Panc1 (cell line): ENCODE measurements at regions not wholly inside any gene's neighbourhood (a gene's known extent, or its start where the extent isn't known, plus 50 kb on each side); places are given as distances from the start of the nearest gene placed in this dataset.

Source experiments
- ATAC-seq: fragments of 200-7000 bp; cut with Tn5 transposase; 2 replicates; pipeline ENCODE4 v1.9.1; 2020; ENCODE audit warnings: mild to moderate bottlenecking, moderate library complexity
- BruUV-seq: library from RNA; stranded (reverse); fragments of 400-500 nt; replicated peaks from 2 replicates; lab custom pipeline; 2021; lab: Mats Ljungman, UMichigan
- CTCF ChIA-PET: fragments of 300-600 bp; sonication (Branson Sonifier 250); formaldehyde crosslinking; loops from one replicate; lab custom pipeline; 2022; ENCODE audit warnings: antibody characterized with exemption; lab: Charles Lee
- POLR2A ChIA-PET: fragments of 300-600 bp; sonication (Branson Sonifier 250); formaldehyde crosslinking; loops from one replicate; lab custom pipeline; 2022; ENCODE audit warnings: antibody characterized with exemption; lab: Charles Lee
- DNase-seq: peaks from one replicate; pipeline ENCODE4 v3.0.0-alpha.2; 2010; ENCODE audit warnings: low read depth, low spot score
- H3K27ac ChIP-seq: 2 replicates; pipeline ENCODE4 v1.5.1; 2011; ENCODE audit warnings: mild to moderate bottlenecking, low read length, inconsistent platforms
- H3K27me3 ChIP-seq: fragments of 200-500 bp; sonication (Bioruptor generic); 2 replicates; pipeline ENCODE4 v1.6.0; 2014; ENCODE audit warnings: low read length, inconsistent platforms; ENCODE audit not compliant: control insufficient read depth, insufficient read depth
- H3K36me3 ChIP-seq: fragments of 200-500 bp; sonication (Bioruptor generic); 2 replicates; pipeline ENCODE4 v1.5.1; 2014; ENCODE audit warnings: inconsistent platforms, mild to moderate bottlenecking, low read length, moderate library complexity; ENCODE audit not compliant: control insufficient read depth, insufficient read depth
- H3K4me1 ChIP-seq: 2 replicates; pipeline ENCODE4 v1.5.1; 2011; ENCODE audit warnings: inconsistent platforms, mild to moderate bottlenecking, low read length, moderate library complexity; ENCODE audit not compliant: control insufficient read depth, insufficient read depth
- H3K4me3 ChIP-seq, 2 experiments: 2 replicates each; pipeline ENCODE4 v1.5.1; 2011 to 2012; ENCODE audit warnings: low read depth in 2 of 2, low read length in 2 of 2, mild to moderate bottlenecking in 2 of 2, inconsistent platforms in 1 of 2, moderate library complexity in 1 of 2
- H3K9me3 ChIP-seq: fragments of 200-500 bp; sonication (Bioruptor generic); 2 replicates; pipeline ENCODE4 v1.5.1; 2014; ENCODE audit warnings: low read depth, mild to moderate bottlenecking, inconsistent platforms, low read length, moderate library complexity; ENCODE audit not compliant: control insufficient read depth, insufficient read depth
- POLR2AphosphoS5 ChIP-seq: IDR thresholded peaks from 2 replicates; pipeline ENCODE4 v1.6.1; 2012; ENCODE audit warnings: mild to moderate bottlenecking, low read depth, low read length, moderate library complexity
- SIN3A ChIP-seq: IDR thresholded peaks from 2 replicates; pipeline ENCODE4 v1.6.1; 2012; ENCODE audit warnings: low read depth, mild to moderate bottlenecking, low read length, moderate library complexity, borderline replicate concordance; ENCODE audit not compliant: insufficient read depth
- TCF7L2 ChIP-seq: IDR thresholded peaks from 2 replicates; pipeline ENCODE4 v1.6.1; 2011; ENCODE audit warnings: mild to moderate bottlenecking, low read depth, low read length, inconsistent platforms
- in situ Hi-C: cut with HindIII; loops from 2 replicates; pipeline ENCODE4 v1.10.0; 2016; ENCODE audit warnings: low sequenced_read_pairs, low pct_unique_long_range_greater_than_20kb
- intact Hi-C: fragments of 100-400 bp; cut with micrococcal nuclease; formaldehyde crosslinking; loops from one replicate; pipeline ENCODE4 v1.10.0; 2022; ENCODE audit not compliant: unreplicated experiment
- TF ChIP-seq, protein P1 (sequence below), 2 experiments: IDR thresholded peaks; 2 replicates each; pipeline ENCODE4 v1.6.1; 2011 to 2012; ENCODE audit warnings: low read depth in 2 of 2, control low read depth in 1 of 2, low read length in 1 of 2, mild to moderate bottlenecking in 1 of 2, moderate library complexity in 1 of 2; ENCODE audit not compliant: insufficient read depth in 1 of 2
- TF ChIP-seq, protein P2 (sequence below): fragments of 450-650 bp; IDR thresholded peaks from 2 replicates; pipeline ENCODE4 v1.5.1; 2017; ENCODE audit warnings: mild to moderate bottlenecking

DNA sequence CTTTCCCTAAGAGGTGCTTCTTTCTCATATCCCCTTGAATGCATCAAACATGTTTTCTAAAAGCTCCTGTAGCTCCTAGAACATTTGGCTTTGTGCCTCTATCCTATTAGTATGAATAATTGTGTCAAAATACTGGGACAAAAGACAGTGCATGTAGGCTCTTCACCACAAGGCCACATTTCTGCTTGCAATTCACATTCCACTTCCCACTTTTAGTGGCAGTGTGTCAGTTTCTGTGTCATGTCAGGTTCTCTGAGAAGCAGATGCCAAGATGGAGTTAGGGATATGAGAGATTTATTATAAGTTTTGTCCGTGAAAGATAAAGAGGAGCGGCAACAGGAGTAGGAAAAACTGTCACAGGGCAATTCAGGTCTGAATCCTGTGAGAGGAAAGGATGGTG lies 61.3 kb upstream of the GPRIN3 start:
- Histone ChIP-seq H3K9me3 (no peaks in the 10 kb centered on the region), H3K4me3 (no peak overlapping the region), H3K4me1 (no peaks in the 10 kb centered on the region), H3K27me3 (no peaks in the 10 kb centered on the region), H3K36me3 (no peaks in the 10 kb centered on the region), H3K27ac (no peak overlapping the region)
- ChIA-PET POLR2A (no interaction called here), CTCF (no interaction called here)
- no peak for ATAC-seq
- in situ Hi-C loops: no loop called here
- intact Hi-C loops: no loop called here
- TF ChIP-seq POLR2AphosphoS5: no peak
- TF ChIP-seq TCF7L2: no peak
- TF ChIP-seq, protein P1, sequence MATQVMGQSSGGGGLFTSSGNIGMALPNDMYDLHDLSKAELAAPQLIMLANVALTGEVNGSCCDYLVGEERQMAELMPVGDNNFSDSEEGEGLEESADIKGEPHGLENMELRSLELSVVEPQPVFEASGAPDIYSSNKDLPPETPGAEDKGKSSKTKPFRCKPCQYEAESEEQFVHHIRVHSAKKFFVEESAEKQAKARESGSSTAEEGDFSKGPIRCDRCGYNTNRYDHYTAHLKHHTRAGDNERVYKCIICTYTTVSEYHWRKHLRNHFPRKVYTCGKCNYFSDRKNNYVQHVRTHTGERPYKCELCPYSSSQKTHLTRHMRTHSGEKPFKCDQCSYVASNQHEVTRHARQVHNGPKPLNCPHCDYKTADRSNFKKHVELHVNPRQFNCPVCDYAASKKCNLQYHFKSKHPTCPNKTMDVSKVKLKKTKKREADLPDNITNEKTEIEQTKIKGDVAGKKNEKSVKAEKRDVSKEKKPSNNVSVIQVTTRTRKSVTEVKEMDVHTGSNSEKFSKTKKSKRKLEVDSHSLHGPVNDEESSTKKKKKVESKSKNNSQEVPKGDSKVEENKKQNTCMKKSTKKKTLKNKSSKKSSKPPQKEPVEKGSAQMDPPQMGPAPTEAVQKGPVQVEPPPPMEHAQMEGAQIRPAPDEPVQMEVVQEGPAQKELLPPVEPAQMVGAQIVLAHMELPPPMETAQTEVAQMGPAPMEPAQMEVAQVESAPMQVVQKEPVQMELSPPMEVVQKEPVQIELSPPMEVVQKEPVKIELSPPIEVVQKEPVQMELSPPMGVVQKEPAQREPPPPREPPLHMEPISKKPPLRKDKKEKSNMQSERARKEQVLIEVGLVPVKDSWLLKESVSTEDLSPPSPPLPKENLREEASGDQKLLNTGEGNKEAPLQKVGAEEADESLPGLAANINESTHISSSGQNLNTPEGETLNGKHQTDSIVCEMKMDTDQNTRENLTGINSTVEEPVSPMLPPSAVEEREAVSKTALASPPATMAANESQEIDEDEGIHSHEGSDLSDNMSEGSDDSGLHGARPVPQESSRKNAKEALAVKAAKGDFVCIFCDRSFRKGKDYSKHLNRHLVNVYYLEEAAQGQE (IDR thresholded peaks at IDR 0.05; ENCODE audit: insufficient read depth in 1 of 2, low read depth in 2 of 2, low read length in 1 of 2): no peak
- no peak for TF ChIP-seq SIN3A
- TF ChIP-seq, protein P2, sequence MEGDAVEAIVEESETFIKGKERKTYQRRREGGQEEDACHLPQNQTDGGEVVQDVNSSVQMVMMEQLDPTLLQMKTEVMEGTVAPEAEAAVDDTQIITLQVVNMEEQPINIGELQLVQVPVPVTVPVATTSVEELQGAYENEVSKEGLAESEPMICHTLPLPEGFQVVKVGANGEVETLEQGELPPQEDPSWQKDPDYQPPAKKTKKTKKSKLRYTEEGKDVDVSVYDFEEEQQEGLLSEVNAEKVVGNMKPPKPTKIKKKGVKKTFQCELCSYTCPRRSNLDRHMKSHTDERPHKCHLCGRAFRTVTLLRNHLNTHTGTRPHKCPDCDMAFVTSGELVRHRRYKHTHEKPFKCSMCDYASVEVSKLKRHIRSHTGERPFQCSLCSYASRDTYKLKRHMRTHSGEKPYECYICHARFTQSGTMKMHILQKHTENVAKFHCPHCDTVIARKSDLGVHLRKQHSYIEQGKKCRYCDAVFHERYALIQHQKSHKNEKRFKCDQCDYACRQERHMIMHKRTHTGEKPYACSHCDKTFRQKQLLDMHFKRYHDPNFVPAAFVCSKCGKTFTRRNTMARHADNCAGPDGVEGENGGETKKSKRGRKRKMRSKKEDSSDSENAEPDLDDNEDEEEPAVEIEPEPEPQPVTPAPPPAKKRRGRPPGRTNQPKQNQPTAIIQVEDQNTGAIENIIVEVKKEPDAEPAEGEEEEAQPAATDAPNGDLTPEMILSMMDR: no peak
- BruUV-seq: no TSS peak
- DNase-seq: no peak

DNA sequence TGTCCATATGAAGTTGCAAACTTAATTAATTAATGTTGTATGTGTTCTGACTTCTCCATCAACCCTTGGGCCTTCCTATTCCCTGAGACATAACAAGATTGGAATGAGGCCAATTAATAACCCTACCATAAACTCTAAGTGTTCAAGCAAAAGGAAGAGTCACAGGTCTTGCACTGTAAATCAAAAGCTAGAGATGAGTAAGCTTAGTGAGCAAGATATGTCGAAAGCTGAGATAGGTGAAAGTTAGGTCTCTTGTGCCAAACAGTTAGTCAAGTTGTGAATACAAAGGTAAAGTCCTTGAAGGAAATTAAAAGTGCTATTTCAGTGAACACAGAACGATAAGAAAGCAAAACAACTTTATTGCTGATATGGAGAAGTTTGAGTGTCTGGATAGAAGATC lies 58.2 kb upstream of the GPRIN3 start:
- H3K9me3 ChIP-seq: no peaks in the 10 kb centered on the region
- in situ Hi-C loops: no loop called here
- no peak overlapping the region for H3K27ac ChIP-seq
- no peaks in the 10 kb centered on the region for H3K36me3 ChIP-seq
- H3K4me3 ChIP-seq: no peak overlapping the region
- intact Hi-C loops: no loop called here
- H3K27me3 ChIP-seq: no peaks in the 10 kb centered on the region
- no TSS peak for BruUV-seq
- ChIA-PET POLR2A (no interaction called here), CTCF (no interaction called here)
- DNase-seq (no peak), ATAC-seq (no peak)
- TF ChIP-seq, protein P1 (IDR thresholded peaks at IDR 0.05; ENCODE audit: insufficient read depth in 1 of 2, low read depth in 2 of 2, low read length in 1 of 2): no peak
- TF ChIP-seq TCF7L2: no peak
- no peak for TF ChIP-seq POLR2AphosphoS5
- TF ChIP-seq, protein P2: no peak
- TF ChIP-seq SIN3A: no peak
- H3K4me1 ChIP-seq: no peaks in the 10 kb centered on the region
